Stimulated activated CD8-positive, alpha-beta memory T cell treated with anti-CD3 and anti-CD28 coated beads, Interleukin-4, amount 100 ng/mL, for 24 hours (primary cell): ENCODE measurements at regions not wholly inside any gene's neighbourhood (a gene's known extent, or its start where the extent isn't known, plus 50 kb on each side); places are given as distances from the start of the nearest gene placed in this dataset.
"Not testable (repeated sequence)": the region's sequence is repeated elsewhere in the genome, so short reads cannot be mapped to it uniquely, and the experiment has no call there.

Experiments
- DNase-seq: peaks from one replicate; pipeline ENCODE4 v3.0.0-alpha.2; 2020; ENCODE audit warnings: low read depth

DNA sequence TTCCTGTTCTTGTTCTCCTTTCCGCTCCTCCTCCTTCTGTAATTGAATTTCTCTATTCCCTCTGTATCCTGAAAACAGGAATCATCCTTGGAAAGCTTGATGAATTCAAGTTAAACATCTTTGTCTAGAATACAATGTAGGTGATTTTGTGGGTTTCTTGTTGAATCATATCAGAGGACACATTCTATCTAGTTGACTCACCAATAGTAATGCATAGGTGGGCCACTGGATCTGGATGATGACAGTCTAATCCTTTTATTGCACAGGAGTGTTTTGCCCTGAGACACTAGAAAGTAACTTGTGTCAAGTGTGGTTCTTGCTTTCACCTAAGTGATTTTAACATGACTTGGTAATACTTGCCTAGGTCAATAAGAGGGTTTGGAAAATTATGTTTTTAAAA is 164.3 kb downstream of the RFPL4B start:
- no peak for DNase-seq

DNA sequence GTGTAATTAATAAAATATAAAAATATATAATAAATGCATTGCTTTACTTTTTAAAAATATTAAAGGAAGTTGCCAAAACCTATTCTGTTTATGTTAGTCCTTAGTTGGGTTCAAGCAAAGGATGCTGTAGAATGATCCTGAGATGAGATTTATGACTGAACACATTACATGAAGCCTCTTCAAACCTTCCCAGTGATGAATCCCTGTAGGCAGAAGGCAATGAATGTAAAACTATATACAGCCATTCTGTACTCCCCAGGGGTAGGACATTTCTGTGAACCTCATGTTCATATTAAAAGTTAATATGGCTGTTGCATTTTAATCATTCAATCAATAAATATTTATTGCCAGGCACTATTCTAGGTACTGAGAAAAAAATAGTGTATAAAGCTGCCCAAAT is 166.0 kb downstream of the RFPL4B start:
- no peak for DNase-seq

DNA sequence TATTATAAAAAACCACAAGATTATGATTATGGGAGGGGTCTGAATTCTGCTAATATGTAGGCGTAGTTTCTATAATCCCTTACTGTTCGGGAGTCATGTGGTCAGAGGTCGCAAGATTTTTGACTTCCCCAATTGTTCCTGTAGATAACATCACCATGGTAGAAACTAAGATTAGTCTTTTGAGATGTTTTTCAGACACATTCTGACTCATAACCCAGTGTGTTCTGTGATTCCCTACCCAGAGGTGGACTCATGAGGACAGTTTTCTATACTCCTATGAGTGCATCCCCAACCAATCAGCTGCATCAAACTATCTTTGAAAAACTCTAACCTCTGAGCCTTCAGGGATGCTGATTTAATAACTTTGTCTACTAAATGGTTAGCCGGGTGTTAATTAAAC is 175.5 kb downstream of the RFPL4B start:
- DNase-seq = no peak

DNA sequence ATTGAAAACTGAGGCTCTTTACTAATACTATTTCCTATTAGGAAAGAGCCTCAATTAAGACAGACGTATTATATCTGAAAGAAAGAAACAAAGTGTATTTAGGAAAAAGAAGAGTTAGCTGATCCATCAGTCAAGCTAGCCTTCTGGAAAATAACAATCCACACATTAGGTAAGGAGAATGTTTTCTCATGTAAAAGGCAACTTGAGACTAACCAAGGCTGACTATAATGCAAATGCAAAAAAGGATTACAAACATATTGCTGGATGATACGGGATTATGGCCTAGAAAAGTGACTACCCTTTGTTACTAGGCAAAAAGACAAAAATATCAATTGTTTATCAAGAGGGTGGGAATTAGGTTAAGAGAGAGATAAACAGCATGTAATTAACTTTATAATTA is 176.9 kb downstream of the RFPL4B start:
- DNase-seq = no peak

DNA sequence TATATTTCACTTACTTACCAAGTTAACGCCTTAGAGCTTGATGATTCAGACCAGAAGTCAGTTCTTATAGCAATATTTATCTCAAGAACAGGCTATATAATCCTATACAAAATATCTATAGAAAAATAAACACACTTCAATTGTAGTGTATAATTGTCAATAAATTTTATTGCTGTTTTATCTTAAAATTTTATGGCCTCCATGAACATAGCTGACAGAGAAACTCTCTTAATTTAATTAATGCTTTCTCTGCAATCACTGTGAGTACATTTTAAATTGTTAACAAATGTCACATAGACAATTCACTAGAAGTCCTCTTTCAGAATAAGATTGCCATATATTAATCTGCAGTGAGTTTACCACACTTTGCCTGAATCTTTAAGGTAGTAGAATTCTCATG is 178.6 kb downstream of the RFPL4B start:
- no peak for DNase-seq

DNA sequence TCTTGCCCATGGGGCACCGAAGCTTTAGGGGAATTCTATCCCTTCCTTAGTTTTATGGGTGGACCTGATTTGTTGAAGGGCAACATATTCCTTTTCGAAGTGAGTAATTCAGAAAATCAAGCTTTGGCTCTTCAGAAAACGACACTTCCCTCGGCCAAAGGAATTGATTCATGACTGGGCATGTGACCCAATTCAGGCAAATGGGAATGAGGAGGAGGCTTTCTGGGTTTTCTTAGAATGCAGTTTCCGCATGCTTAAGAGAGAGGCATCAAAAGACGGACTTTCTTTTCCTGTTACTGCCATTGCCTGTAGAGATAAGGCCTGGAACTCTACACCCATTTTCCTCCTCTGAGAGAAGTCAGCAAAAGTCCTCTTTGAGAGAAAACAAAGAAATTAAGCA is 179.5 kb downstream of the RFPL4B start:
- DNase-seq = no peak

DNA sequence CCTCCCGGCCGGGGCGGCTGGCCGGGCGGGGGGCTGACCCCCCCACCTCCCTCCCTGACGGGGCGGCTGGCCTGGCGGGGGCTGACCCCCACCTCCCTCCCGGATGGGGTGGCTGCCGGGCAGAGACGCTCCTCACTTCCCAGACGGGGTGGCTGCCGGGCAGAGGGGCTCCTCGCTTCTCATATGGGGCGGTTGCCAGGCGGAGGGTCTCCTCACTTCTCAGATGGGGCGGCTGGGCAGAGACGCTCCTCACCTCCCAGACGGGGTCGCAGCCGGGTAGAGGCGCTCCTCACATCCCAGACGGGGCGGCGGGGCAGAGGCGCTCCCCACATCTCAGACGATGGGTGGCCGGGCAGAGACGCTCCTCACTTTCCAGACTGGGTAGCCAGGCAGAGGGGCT is 181.2 kb downstream of the RFPL4B start:
- not testable (repeated sequence) for DNase-seq

DNA sequence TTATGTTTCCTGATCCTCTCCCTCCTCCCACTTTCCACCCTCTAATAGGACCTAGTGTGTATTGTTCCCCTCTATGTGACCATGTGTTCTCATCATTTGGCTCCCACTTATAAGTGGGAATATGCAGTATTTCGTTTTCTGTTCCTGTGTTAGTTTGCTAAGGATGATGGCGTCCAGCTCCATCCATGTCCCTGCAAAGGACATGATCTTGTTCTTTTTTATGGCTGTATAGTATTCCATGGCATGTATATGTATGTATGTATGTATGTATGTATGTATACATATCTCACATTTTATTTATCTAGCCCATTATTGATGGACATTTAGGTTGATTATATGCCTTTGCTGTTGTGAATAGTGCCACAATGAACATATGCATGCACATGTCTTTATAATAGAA is 188.7 kb downstream of the RFPL4B start:
- DNase-seq = no peak

DNA sequence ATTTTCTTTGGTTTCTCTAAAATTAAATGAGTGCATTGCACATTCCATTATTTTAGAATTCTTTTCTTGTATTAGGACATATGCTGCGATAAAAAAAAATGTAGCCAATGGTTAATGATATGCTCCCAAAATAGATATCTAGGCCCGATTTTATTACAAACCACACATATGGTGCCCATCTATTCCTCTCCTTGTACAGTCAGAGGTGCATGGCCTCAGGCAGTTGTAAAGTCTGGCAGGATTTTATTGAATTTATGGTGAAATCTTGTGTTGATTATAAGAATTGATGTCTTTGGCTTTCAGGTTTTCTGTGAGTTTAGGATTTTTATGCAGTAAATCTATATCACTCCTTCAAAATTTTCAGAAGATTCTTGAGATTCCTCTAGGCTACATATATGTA is 192.2 kb downstream of the RFPL4B start:
- no peak for DNase-seq

DNA sequence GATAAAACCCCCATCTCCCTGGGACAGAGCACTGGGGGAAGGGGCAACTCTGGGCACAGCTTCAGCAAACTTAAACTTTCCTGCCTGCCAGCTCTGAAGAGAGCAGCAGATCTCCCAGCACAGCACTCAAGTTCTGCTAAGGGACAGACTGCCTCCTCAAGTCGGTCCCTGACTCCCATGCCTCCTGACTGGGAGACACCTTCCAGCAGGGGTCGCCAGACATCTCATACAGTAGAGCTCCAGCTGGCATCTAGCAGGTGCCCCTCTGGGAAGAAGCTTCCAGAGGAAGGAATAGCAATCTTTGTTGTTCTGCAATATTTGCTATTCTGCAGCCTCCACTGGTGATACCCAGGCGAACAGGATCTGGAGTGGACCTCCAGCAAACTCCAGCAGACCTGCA is 194.7 kb downstream of the RFPL4B start:
- not testable (repeated sequence) for DNase-seq

DNA sequence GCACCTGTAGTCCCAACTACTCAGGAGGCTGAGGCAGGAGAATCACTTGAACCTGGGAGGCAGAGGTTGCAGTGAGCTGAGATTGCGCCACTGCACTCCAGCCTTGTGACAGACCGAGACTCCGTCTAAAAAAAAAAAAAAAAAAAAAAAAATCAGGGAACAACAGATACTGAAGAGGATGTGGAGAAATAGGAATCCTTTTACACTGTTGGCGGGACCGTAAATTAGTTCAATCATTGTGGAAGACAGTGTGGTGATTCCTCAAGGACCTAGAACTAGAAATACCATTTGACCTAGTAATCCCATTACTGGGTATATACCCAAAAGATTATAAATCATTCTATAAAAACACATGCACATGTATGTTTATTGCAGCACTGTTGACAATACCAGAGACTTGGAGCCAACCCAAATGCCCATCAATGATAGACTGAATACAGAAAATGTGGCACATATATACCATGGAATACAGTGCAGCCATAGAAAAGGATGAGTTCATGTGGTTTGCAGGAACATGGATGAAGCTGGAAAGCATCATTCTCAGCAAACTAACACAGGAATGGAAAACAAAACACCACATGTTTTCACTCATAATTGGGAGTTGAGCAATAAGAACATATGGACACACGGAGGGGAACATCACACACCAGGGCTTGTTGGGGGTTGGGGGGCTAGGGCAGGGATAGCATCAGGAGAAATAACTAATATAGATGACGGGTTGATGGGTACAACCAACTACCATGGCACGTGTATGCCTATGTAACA is 200.4 kb downstream of the RFPL4B start:
- DNase-seq = not testable (repeated sequence)

DNA sequence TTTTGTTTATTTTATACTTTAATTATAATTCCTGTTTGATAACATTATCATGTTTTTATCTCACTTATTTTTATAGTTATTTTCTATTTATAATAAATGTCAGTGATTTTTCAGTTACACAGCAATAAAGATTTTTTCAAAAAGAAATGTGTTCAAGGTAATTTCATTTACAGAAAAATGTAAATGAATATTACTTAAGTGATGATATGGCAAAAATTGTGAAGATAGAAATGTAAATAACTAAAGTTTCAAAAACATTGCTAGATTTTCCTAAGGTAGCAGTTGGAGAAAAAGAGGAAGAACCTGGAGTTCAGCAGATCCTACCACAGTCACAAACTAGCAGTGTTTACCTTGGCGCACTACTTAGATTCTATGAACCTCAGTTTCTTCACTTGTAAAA is 202.6 kb downstream of the RFPL4B start:
- no peak for DNase-seq

DNA sequence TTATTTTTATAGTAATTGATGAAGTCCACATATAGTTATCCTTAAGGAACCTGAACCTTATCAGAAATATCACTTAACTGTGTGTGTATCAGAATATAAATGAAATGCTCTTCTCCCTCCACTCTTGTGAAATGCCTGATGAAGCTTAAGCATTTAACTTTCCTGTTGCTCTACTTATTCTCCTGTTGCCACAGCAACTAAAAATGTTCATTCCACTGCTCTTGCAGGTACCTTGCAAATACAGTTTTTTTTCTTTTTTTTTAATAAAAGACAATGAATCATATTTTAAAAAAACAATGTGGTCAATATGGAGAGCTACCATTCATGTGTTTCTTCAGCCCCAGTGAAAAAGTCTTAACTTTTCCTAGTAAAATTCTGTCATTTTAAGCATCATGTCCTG is 210.3 kb downstream of the RFPL4B start:
- DNase-seq = no peak

DNA sequence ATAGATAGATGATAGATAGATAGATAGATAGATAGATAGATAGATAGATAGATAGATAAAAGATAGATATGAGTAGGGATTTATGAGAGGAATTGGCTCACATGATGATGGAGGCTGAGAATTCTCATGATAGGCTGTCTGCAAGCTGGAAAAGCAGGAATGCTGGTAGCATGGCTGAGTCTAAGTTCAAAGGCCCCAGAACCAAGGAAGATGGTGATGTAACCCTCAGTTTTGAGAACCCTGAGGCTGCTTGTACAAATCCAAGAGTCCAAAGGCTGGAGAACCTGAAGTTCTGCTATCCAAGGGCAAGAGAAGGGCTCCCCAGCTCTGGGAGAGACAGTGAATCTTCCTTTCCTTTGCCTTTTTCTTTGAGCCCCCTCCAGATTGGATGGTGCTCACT is 210.8 kb downstream of the RFPL4B start:
- no peak for DNase-seq

DNA sequence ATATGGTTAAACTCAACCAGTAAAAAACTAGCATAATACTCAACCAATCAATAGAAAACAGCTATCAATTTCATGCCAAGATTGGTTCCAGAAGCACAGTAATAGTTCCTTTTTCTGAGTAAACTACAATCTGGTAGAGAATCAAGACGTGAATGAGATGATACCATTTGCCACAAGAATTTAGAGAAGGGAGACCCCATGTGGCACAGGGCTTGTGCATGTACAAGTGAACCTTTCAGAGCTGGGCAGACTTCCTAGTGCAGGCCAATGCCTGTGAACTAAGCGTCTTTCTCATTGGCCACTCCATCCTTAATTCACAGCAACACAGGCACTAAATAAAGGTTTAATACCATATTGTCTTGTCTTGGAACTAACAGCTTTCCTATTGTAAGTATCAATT is 213.5 kb downstream of the RFPL4B start:
- DNase-seq = no peak

DNA sequence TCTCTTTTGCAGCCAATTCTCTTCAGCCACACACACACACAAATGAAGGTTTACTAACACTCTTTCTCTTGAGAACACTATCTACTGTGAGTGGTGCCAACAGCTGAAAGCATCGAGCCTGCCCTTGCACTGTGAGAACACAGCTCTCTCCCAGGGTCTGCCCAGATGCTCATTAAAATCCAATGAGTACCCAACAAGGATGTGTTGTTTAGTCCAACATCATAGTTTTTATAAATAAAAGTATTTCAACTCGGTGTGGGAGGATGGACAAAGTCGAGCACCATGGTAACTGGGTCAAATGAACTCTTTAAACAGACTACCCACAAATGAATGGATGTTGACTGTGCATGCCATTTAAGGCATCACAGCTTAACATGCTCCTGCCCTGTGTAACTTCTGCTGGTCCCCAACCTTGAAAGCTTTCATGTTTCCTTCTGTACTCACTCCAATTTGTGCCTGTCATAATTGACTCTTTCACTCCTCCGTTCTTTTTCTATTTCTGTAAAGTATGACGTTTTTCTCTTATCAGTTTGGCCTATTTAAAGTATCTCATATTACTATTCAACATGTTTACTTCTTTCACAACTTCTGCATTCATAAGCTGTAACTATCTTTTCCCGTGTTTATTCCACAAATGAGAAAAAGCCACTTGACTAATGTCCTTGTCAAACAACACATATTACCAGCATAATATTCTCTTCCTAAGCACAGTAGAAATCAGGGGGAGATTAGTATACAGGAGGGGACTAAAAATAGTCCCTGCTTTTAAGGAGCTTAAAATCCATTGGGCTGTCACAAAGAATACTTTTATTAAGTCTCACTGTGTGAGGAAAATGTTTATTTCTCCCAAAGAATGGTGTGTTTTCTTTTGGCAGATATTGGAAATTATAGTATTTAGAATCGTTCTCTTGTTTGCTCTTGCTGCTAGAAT is 215.4 kb downstream of the RFPL4B start:
- DNase-seq = no peak

DNA sequence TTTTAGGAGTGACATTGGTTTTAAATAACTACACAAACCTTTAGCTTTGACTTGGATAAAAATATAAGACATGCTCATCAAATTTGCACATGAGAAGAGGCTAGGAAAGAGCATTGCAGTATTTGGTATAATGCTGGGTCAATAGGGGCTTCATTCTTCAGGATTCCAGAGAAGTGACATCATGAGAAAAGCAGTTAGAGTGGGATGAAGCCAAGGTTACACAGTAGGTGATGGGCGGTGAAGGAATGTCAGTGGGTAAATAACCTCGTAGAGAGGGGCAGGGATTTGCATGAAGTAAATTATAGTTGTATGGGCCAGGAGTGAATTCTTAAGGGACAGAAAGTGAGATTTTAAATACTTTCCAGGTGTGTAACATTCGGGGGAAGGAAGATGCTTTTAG is 216.2 kb downstream of the RFPL4B start:
- no peak for DNase-seq

DNA sequence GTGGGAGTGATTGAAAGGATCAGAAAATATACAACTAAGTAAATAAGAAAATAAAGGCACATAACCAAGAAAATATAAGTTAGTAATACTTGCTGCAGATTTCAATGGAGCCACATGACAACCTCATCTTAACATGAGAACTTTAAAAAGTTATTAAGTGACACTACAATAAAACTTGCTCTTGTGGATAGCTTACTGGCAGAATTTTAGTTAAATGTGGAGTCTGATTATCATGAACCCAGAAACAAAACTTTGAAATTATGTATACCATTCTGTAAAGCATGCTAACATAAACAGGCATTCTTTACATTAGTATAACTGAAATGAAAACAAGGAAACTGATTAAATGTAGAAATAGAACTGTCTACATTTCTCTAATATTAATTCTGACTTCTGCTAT is 220.9 kb downstream of the RFPL4B start:
- no peak for DNase-seq

DNA sequence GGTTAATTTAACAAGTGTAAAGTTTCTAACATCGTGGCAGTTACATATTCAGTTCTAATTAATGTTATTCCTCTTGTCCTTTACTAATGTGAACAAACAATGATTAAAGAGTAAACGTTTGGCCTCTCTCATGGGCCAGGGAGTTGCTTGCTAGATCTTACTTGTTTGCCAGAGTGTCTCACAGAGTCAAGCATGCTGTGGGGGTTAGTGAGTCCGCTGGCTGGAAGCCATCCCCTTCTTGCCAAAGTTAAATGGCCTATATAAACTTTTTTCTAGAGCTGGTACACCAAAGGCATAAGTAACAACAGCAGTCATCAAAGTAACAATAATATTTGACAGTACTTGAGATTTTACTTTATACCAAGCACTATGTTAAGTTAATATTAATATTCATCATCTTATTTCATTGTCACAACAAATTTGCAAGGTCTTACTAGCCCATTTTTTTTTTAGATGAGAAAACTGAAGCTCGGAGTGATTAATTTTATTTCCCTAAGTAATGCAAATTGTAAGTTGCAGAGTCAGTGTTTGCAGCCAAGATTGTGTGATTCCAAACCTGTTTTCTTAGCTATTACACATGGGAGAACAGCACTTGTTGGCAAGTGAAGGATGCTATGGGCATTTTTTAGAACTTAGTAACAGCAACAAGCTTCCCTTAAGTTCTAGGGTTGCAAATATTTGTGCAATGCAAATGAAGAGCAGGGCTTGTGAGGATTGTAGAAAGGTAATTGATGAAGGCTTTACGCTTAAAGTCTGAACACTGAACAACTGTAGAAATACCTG is 224.5 kb downstream of the RFPL4B start:
- DNase-seq = no peak

DNA sequence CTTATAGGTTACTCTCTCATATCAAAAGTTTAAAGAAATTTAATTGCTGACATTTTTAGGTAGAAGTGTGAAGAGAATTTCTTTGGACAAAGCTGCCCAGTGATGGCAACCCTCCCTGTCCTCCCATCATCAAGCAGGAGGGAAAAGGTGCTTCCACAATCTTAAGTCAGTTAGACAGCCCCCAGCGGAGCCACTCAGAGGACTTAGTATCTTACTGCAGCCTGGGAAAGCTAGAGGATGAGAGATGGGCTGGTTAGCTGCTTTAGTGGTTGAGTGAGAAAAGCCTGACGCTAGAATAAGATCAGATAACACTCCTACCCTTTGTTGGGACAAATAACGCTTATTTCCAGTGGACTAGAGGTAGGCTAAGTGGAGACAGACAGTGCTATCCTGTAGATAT is 227.1 kb downstream of the RFPL4B start:
- no peak for DNase-seq

DNA sequence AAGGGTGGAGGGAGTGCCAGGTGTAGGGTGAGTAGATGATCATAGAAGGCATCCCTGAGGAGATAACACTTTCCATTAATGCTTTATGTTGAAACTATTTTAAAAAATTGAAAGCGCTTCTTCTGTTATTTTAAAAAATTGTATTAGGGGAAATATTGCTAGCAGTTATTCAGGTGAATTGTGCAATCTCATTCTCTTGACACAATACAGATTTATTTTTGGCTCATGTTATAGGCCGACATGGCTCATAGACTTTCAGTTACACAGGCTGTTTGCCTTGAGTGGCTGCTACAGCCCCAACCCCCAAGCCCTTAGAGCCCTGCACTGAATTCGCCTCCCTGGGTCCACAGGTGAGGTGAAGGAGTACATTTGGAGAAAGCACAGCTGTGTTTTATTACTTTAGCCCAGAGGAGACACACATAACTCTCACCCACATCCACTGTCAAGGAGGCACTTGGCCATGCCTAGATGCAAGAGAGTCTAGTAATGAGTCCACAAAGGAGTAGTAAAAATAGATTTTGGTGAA is 228.2 kb downstream of the RFPL4B start:
- DNase-seq = no peak

DNA sequence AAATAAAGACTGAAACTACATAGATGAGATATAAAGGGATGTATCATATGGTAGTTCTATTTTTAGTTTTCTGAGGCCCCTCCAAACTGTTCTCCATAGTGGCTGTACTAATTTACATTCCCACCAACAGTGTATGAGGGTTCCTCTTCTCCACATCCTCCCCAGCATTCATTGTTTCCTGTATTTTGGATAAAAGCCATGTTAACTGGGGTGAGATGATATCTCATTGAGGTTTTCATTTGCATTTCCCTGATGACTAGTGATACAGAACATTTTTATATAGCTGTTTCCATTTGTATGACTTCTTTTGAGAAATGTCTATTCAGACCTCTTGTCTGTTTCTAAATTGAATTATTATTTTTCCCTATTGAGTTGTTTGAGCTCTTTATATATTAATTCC is 229.3 kb downstream of the RFPL4B start:
- DNase-seq = no peak
